Lower leg skin (tissue), 3 donors: ENCODE measurements at regions not wholly inside any gene's neighbourhood (a gene's known extent, or its start where the extent isn't known, plus 50 kb on each side); places are given as distances from the start of the nearest gene placed in this dataset.

Source experiments
- POLR2A ChIP-seq, 2 donors: fragments of 450-650 bp; IDR thresholded peaks; one replicate each; pipeline ENCODE4 v1.6.1; 2016 to 2017; ENCODE audit warnings: antibody characterized with exemption in 2 of 2, mild to moderate bottlenecking in 1 of 2, moderate library complexity in 1 of 2
- TF ChIP-seq, protein P1 (sequence below), 3 donors: fragments of 450-650 bp; IDR thresholded peaks; one replicate each; pipeline ENCODE4 v1.5.1; 2016; ENCODE audit warnings: antibody characterized with exemption in 3 of 3, mild to moderate bottlenecking in 3 of 3, moderate library complexity in 2 of 3

- no peak for TF ChIP-seq POLR2A (IDR thresholded peaks at IDR 0.05)
- TF ChIP-seq, protein P1, sequence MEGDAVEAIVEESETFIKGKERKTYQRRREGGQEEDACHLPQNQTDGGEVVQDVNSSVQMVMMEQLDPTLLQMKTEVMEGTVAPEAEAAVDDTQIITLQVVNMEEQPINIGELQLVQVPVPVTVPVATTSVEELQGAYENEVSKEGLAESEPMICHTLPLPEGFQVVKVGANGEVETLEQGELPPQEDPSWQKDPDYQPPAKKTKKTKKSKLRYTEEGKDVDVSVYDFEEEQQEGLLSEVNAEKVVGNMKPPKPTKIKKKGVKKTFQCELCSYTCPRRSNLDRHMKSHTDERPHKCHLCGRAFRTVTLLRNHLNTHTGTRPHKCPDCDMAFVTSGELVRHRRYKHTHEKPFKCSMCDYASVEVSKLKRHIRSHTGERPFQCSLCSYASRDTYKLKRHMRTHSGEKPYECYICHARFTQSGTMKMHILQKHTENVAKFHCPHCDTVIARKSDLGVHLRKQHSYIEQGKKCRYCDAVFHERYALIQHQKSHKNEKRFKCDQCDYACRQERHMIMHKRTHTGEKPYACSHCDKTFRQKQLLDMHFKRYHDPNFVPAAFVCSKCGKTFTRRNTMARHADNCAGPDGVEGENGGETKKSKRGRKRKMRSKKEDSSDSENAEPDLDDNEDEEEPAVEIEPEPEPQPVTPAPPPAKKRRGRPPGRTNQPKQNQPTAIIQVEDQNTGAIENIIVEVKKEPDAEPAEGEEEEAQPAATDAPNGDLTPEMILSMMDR (IDR thresholded peaks at IDR 0.05): no peak
Measured at GRCh38 chr6:67935976-67936477, 699.1 kb upstream of the ADGRB3 start.
